A549 (cell line): ENCODE measurements at regions not wholly inside any gene's neighbourhood (a gene's known extent, or its start where the extent isn't known, plus 50 kb on each side); places are given as distances from the start of the nearest gene placed in this dataset.

Source experiments
- ATAC-seq, 2 experiments: fragments of 200-7000 bp in 1 of 2; fragments of >200 bp in 1 of 2; cut with Nextera tagmentation in 1 of 2; cut with Tn5 transposase in 1 of 2; 3 replicates each; pipeline versions ENCODE4 v1.8.0 to v1.9.1; 2018 to 2020; ENCODE audit warnings: mild to moderate bottlenecking in 1 of 2, moderate library complexity in 1 of 2
- CTCF ChIA-PET: fragments of 300-600 bp; sonication (Branson Sonifier 250); formaldehyde crosslinking; extraction: SDS; loops from one replicate; lab custom pipeline; 2021; ENCODE audit warnings: antibody characterized with exemption, inconsistent platforms; lab: Yijun Ruan, JAX
- POLR2A ChIA-PET: fragments of 350-600 bp; formaldehyde crosslinking; extraction: SDS; loops from one replicate; lab custom pipeline; 2021; ENCODE audit warnings: antibody characterized with exemption, inconsistent platforms; lab: Yijun Ruan, JAX
- DNase-seq, 2 experiments: peaks; one replicate each; pipeline versions ENCODE4 v3.0.0 to v3.0.0-alpha.2; 2011 to 2016; ENCODE audit warnings: low read depth in 1 of 2, low spot score in 1 of 2
- FAIRE-seq: peaks from 2 replicates; lab custom pipeline; 2011; peaks lifted over from hg19 to GRCh38; lab: Jason Lieb, UNC
- H3K27ac ChIP-seq, 2 experiments: fragments of >200 bp; sonication (Bioruptor Twin); formaldehyde crosslinking; 3 replicates each; pipeline ENCODE4 v1.5.1; 2016 to 2017
- H3K4me1 ChIP-seq: fragments of >200 bp; sonication (Bioruptor Twin); formaldehyde crosslinking; 3 replicates; pipeline ENCODE4 v1.6.1; 2016
- H3K4me2 ChIP-seq: fragments of >200 bp; sonication (Bioruptor Twin); formaldehyde crosslinking; 3 replicates; pipeline ENCODE4 v1.6.1; 2016
- H3K4me3 ChIP-seq: fragments of >200 bp; sonication (Bioruptor Twin); formaldehyde crosslinking; 3 replicates; pipeline ENCODE4 v1.5.1; 2016
- H3K9me3 ChIP-seq: fragments of >200 bp; sonication (Bioruptor Twin); formaldehyde crosslinking; 3 replicates; pipeline ENCODE4 v1.6.1; 2016
- EHMT2 ChIP-seq: fragments of 200-600 bp; sonication (generic); IDR thresholded peaks from 2 replicates; pipeline ENCODE4 v1.6.1; 2016; ENCODE audit warnings: antibody characterized with exemption, low read depth, mild to moderate bottlenecking, moderate library complexity
- FOSB ChIP-seq: fragments of 250-450 bp; sonication (Bioruptor Pico); IDR thresholded peaks from 2 replicates; pipeline ENCODE4 v1.5.0; 2020; ENCODE audit warnings: mild to moderate bottlenecking, moderate library complexity
- HOXA7 ChIP-seq: fragments of 250-450 bp; sonication (Bioruptor Pico); IDR thresholded peaks from 2 replicates; pipeline ENCODE4 v1.5.0; 2020; ENCODE audit warnings: mild to moderate bottlenecking, moderate library complexity
- HOXB5 ChIP-seq: fragments of 250-450 bp; sonication (Bioruptor Pico); IDR thresholded peaks from 2 replicates; pipeline ENCODE4 v1.5.0; 2020; ENCODE audit warnings: mild to moderate bottlenecking, moderate library complexity
- KDM5A ChIP-seq: fragments of 200-600 bp; sonication (generic); IDR thresholded peaks from 2 replicates; pipeline ENCODE4 v1.6.1; 2016; ENCODE audit warnings: antibody characterized with exemption, mild to moderate bottlenecking
- RCOR1 ChIP-seq: fragments of 150-350 bp; IDR thresholded peaks from 2 replicates; pipeline ENCODE4 v1.6.1; 2014; ENCODE audit warnings: antibody characterized with exemption, low read length, low read depth
- TP53 ChIP-seq: fragments of 250-450 bp; sonication (Bioruptor Pico); IDR thresholded peaks from 2 replicates; pipeline ENCODE4 v1.5.0; 2021; ENCODE audit warnings: mild to moderate bottlenecking, moderate library complexity
- WGBS: methylation state at CpG from one replicate; pipeline ENCODE4 v1.1.6; 2017; ENCODE audit errors: missing lambda C conversion rate; 5-methylcytosine and 5-hydroxymethylcytosine counted together
- TF ChIP-seq, protein P1 (sequence below): fragments of >200 bp; sonication (Bioruptor Twin); formaldehyde crosslinking; IDR thresholded peaks from 2 replicates; pipeline ENCODE4 v1.6.1; 2016
- TF ChIP-seq, protein P2 (sequence below): fragments of >200 bp; sonication (Bioruptor Twin); formaldehyde crosslinking; IDR thresholded peaks from 3 replicates; pipeline ENCODE4 v1.6.1; 2016
- TF ChIP-seq, protein P3 (sequence below): fragments of 250-450 bp; sonication (Bioruptor Pico); IDR thresholded peaks from 2 replicates; pipeline ENCODE4 v1.5.0; 2021; ENCODE audit warnings: mild to moderate bottlenecking, moderate library complexity, borderline replicate concordance
- TF ChIP-seq, protein P4 (sequence below): IDR thresholded peaks from 2 replicates; pipeline ENCODE4 v1.6.1; 2012; ENCODE audit warnings: low read depth, borderline replicate concordance
- TF ChIP-seq, protein P5 (sequence below): fragments of 150-350 bp; IDR thresholded peaks from 2 replicates; pipeline ENCODE4 v1.6.1; 2014; ENCODE audit warnings: low read depth, mild to moderate bottlenecking, low read length
- TF ChIP-seq, protein P6 (sequence below): IDR thresholded peaks from 2 replicates; pipeline ENCODE4 v1.6.1; 2012
- TF ChIP-seq, protein P7 (sequence below): fragments of 200-600 bp; sonication (generic); IDR thresholded peaks from 2 replicates; pipeline ENCODE4 v1.6.1; 2016; ENCODE audit warnings: antibody characterized with exemption, mild to moderate bottlenecking, moderate library complexity

DNA sequence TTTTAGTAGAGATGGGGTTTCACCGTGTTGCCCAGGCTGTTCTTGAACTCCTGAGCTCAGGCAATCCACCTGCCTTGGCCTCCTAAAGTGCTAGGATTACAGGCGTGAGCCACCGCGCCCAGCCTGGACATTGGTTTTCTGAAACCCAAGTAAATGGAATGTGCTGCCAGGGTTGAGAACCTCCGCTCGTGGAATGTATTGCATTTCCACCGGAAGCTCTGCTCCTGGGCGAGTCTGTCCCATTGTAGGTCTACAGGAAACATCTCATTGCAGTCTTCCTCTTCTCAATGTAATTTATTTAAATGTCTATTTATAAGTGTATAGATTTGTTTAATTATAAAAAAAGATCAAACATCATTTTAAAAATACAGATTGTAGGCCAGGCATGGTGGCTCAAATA lies 57.4 kb upstream of the HAPSTR1 start:
- Histone ChIP-seq H3K4me3 (no peak overlapping the region), H3K4me1 (no peaks in the 10 kb centered on the region), H3K27ac (peak overlapping the region in 1 of 2 experiments; percentile 14; a peak in 1 of 6 replicates), H3K9me3 (no peaks in the 10 kb centered on the region), H3K4me2 (no peak overlapping the region)
- ATAC-seq (no peak), DNase-seq (no peak), FAIRE-seq (no peak)
- CTCF ChIA-PET = interaction anchor here (0.7 to 3.4 kb wide), 14 partner anchors 7 to 467 kb away, joined by 3 to 20 read pairs (median 4); no protein-coding TSS in a partner anchor
- 90% methylated on average over 8 of the region's 8 CpGs for WGBS
- POLR2A ChIA-PET = no interaction called here
- TF ChIP-seq HOXA7 (CRISPR knock-in tag) = no peak
- TF ChIP-seq, protein P1, sequence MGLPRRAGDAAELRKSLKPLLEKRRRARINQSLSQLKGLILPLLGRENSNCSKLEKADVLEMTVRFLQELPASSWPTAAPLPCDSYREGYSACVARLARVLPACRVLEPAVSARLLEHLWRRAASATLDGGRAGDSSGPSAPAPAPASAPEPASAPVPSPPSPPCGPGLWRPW = no peak
- TF ChIP-seq, protein P2, sequence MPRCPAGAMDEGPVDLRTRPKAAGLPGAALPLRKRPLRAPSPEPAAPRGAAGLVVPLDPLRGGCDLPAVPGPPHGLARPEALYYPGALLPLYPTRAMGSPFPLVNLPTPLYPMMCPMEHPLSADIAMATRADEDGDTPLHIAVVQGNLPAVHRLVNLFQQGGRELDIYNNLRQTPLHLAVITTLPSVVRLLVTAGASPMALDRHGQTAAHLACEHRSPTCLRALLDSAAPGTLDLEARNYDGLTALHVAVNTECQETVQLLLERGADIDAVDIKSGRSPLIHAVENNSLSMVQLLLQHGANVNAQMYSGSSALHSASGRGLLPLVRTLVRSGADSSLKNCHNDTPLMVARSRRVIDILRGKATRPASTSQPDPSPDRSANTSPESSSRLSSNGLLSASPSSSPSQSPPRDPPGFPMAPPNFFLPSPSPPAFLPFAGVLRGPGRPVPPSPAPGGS = no peak
- TF ChIP-seq EHMT2 = no peak
- no peak for TF ChIP-seq RCOR1
- TF ChIP-seq FOSB (CRISPR knock-in tag) = no peak

DNA sequence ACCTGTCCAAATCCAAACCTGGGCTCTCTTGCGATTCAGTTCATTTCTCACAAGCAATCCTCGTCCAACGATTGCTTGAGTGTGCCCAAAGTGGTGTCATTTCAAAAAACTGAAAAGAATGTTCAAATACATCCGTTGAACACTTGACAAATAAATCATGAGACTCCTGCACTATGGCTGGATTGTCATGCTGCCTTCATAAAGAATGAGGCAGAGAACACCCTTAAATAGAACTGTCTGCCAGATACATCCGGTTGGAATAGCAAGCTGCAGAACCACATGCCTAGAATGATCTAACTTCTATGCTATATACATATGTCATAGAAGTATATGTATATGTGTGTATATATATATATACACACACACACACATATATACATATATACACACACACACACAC lies 55.4 kb upstream of the HAPSTR1 start:
- WGBS = 56% methylated on average over 5 of the region's 5 CpGs
- ChIA-PET POLR2A (no interaction called here), CTCF (no interaction called here)
- Histone ChIP-seq H3K9me3 (no peaks in the 10 kb centered on the region), H3K4me2 (no peak overlapping the region), H3K4me3 (no peak overlapping the region), H3K27ac (no peak overlapping the region), H3K4me1 (peaks cover 6% of the 10 kb centered on the region; the same call in 2 of the 3 replicates)
- TF ChIP-seq, protein P3, sequence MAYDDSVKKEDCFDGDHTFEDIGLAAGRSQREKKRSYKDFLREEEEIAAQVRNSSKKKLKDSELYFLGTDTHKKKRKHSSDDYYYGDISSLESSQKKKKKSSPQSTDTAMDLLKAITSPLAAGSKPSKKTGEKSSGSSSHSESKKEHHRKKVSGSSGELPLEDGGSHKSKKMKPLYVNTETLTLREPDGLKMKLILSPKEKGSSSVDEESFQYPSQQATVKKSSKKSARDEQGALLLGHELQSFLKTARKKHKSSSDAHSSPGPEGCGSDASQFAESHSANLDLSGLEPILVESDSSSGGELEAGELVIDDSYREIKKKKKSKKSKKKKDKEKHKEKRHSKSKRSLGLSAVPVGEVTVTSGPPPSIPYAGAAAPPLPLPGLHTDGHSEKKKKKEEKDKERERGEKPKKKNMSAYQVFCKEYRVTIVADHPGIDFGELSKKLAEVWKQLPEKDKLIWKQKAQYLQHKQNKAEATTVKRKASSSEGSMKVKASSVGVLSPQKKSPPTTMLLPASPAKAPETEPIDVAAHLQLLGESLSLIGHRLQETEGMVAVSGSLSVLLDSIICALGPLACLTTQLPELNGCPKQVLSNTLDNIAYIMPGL (CRISPR knock-in tag) = no peak
- TF ChIP-seq, protein P4, sequence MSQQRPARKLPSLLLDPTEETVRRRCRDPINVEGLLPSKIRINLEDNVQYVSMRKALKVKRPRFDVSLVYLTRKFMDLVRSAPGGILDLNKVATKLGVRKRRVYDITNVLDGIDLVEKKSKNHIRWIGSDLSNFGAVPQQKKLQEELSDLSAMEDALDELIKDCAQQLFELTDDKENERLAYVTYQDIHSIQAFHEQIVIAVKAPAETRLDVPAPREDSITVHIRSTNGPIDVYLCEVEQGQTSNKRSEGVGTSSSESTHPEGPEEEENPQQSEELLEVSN = no peak
- no peak for TF ChIP-seq HOXB5 (CRISPR knock-in tag)
- TF ChIP-seq, protein P1 = no peak
- TF ChIP-seq, protein P5, sequence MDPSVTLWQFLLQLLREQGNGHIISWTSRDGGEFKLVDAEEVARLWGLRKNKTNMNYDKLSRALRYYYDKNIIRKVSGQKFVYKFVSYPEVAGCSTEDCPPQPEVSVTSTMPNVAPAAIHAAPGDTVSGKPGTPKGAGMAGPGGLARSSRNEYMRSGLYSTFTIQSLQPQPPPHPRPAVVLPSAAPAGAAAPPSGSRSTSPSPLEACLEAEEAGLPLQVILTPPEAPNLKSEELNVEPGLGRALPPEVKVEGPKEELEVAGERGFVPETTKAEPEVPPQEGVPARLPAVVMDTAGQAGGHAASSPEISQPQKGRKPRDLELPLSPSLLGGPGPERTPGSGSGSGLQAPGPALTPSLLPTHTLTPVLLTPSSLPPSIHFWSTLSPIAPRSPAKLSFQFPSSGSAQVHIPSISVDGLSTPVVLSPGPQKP = no peak
- TF ChIP-seq, protein P6, sequence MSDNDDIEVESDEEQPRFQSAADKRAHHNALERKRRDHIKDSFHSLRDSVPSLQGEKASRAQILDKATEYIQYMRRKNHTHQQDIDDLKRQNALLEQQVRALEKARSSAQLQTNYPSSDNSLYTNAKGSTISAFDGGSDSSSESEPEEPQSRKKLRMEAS = no peak
- ATAC-seq (no peak), FAIRE-seq (no peak), DNase-seq (no peak)

DNA sequence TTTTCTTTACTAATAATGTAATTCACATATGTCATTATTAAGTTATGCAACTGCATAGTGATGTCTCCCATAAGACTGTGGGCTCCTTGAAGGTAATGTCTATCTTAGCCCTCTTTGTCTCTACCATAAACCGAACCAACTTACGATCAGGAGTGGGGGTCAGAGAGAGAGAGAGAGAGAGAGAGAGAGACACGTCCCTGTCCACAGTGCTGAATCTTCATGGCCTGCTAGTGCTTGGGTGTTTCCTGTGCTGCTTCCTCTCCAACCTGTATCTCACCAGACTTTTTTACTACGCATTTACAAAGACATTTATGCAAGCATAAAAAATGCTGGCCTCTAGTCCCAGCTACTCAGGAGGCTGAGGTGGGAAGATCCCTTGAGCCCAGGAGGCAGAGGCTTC lies 52.2 kb upstream of the HAPSTR1 start:
- ATAC-seq = peak; percentile 22 to 47; a peak in 1 of 6 replicates
- ChIA-PET POLR2A (interaction anchor here (0.6 kb wide), 1 partner anchor 20 kb away, joined by 3 read pairs; no protein-coding TSS in a partner anchor), CTCF (interaction anchor here (1.7 to 2.0 kb wide), 2 partner anchors 11 to 30 kb away, joined by 7 read pairs; no protein-coding TSS in a partner anchor)
- no peak overlapping the region for H3K4me2 ChIP-seq
- 83% methylated on average over 4 of the region's 4 CpGs for whole genome bisulfite sequencing
- H3K4me1 ChIP-seq = peaks cover 10% of the 10 kb centered on the region; the same call in 2 of the 3 replicates
- TF ChIP-seq TP53 (CRISPR knock-in tag) = no peak
- TF ChIP-seq, protein P7, sequence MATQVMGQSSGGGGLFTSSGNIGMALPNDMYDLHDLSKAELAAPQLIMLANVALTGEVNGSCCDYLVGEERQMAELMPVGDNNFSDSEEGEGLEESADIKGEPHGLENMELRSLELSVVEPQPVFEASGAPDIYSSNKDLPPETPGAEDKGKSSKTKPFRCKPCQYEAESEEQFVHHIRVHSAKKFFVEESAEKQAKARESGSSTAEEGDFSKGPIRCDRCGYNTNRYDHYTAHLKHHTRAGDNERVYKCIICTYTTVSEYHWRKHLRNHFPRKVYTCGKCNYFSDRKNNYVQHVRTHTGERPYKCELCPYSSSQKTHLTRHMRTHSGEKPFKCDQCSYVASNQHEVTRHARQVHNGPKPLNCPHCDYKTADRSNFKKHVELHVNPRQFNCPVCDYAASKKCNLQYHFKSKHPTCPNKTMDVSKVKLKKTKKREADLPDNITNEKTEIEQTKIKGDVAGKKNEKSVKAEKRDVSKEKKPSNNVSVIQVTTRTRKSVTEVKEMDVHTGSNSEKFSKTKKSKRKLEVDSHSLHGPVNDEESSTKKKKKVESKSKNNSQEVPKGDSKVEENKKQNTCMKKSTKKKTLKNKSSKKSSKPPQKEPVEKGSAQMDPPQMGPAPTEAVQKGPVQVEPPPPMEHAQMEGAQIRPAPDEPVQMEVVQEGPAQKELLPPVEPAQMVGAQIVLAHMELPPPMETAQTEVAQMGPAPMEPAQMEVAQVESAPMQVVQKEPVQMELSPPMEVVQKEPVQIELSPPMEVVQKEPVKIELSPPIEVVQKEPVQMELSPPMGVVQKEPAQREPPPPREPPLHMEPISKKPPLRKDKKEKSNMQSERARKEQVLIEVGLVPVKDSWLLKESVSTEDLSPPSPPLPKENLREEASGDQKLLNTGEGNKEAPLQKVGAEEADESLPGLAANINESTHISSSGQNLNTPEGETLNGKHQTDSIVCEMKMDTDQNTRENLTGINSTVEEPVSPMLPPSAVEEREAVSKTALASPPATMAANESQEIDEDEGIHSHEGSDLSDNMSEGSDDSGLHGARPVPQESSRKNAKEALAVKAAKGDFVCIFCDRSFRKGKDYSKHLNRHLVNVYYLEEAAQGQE = peak; percentile 85
- no peak for TF ChIP-seq KDM5A
- peak in 1 of 2 experiments; percentile 53 for DNase-seq
- no peak overlapping the region for H3K4me3 ChIP-seq
- H3K9me3 ChIP-seq = no peaks in the 10 kb centered on the region
- no peak for FAIRE-seq
- H3K27ac ChIP-seq = no peak overlapping the region
